Right lobe of liver (tissue), 4 donors: ENCODE measurements at regions not wholly inside any gene's neighbourhood (a gene's known extent, or its start where the extent isn't known, plus 50 kb on each side); places are given as distances from the start of the nearest gene placed in this dataset.

Experiments
- CTCF ChIP-seq, 4 donors: fragments of 200-600 bp in 3 of 4; fragments of 450-650 bp in 1 of 4; IDR thresholded peaks; one replicate each; pipeline versions ENCODE4 v1.5.1 to v1.8.0; 2016 to 2022; ENCODE audit warnings: antibody characterized with exemption in 4 of 4, mild to moderate bottlenecking in 2 of 4
- POLR2A ChIP-seq: fragments of 450-650 bp; IDR thresholded peaks from one replicate; pipeline ENCODE4 v1.6.1; 2017; ENCODE audit warnings: antibody characterized with exemption, mild to moderate bottlenecking
- donor health status: DM: no; HTN: no; CAD: no.
- donor health status: DM: no; HTN: no; CAD: no.
- donor health status: DM: no; HTN: yes; CAD: no.

GRCh38 chr7:16014031-16014430 lies 327.5 kb upstream of the MEOX2 start:
- TF ChIP-seq CTCF (IDR thresholded peaks at IDR 0.05) (no peak), POLR2A (no peak)
